Epithelial cell of proximal tubule (primary cell): ENCODE measurements at regions not wholly inside any gene's neighbourhood (a gene's known extent, or its start where the extent isn't known, plus 50 kb on each side); places are given as distances from the start of the nearest gene placed in this dataset.

Experiments used
- DNase-seq: peaks from one replicate; pipeline ENCODE4 v3.0.0-alpha.2; 2011; ENCODE audit warnings: low read depth
- H3K4me3 ChIP-seq: 2 replicates; pipeline ENCODE4 v1.5.1; 2011; ENCODE audit warnings: low read depth, mild to moderate bottlenecking, low read length
- TF ChIP-seq, protein P1 (sequence below): conservative IDR thresholded peaks from 2 replicates; pipeline ENCODE4 v1.5.1; 2012; ENCODE audit warnings: low read depth, mild to moderate bottlenecking, low read length

DNA sequence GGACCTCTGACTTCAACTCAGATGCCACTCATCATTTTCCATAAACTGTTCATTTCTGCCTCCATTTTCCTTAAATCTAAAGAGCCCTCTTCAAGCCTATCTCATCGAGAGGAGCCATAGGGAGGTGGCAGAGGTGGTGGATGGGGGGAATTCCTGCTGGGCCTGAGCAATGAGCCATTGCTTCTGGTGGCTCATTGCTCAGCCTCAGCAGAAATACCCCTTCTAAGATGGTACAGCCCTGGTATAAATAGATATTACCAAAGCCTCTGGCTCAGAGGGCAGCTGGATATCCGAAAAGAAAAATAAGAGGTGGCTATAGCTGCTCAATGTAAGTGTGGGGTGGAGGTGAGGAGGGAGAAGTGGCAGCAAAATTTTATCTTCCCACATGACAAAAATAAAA is 313.5 kb downstream of the CAAP1 start:
- TF ChIP-seq, protein P1, sequence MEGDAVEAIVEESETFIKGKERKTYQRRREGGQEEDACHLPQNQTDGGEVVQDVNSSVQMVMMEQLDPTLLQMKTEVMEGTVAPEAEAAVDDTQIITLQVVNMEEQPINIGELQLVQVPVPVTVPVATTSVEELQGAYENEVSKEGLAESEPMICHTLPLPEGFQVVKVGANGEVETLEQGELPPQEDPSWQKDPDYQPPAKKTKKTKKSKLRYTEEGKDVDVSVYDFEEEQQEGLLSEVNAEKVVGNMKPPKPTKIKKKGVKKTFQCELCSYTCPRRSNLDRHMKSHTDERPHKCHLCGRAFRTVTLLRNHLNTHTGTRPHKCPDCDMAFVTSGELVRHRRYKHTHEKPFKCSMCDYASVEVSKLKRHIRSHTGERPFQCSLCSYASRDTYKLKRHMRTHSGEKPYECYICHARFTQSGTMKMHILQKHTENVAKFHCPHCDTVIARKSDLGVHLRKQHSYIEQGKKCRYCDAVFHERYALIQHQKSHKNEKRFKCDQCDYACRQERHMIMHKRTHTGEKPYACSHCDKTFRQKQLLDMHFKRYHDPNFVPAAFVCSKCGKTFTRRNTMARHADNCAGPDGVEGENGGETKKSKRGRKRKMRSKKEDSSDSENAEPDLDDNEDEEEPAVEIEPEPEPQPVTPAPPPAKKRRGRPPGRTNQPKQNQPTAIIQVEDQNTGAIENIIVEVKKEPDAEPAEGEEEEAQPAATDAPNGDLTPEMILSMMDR: no peak
- no peak for DNase-seq
- no peak overlapping the region for H3K4me3 ChIP-seq

DNA sequence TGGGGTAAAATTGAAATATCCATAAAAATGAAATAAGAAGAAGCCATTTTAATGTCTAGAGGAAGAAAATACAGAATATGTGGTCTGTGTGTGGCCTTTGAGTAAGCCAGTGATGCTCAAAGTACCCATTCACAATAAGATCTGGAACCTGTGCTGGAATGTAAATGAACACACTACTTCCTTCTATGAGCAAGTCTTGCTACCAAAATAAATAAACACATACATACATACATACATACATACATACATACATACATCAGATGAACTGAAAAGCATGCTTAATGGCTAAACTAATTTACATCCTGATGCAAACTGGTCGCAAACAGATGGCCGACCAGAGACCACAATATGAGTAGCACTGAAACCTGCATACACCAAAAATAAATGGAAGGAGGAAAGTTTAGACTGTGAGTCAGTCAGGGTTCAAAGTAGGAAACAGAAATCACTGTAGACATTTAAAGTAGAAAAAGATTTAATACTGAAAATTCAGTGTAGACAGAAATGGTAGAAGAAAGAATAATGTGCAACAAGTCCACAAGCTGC is 317.6 kb downstream of the CAAP1 start:
- TF ChIP-seq, protein P1: no peak

DNA sequence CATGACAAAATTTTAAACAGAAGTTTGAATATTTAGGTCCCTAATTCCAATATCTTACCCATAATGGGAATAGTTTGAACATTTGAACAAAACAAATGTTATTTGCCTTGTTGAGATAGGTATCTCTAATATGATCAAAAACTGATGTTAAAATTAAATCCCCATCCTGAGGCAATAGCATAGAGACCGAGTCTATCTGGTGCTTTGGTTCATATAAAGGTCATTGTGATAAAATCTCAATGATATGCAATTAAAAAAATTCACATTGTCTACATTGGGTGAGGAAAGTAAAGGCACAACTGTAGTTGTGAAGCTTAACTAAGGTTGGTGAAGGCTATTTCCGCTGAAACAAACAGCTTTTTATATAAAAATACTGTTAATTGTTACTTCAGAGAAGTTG is 318.3 kb downstream of the CAAP1 start:
- H3K4me3 ChIP-seq: no peak overlapping the region
- DNase-seq: no peak
- TF ChIP-seq, protein P1: no peak

More for the DNA sequence above, 317.6 kb downstream of the CAAP1 start:
- H3K4me3 ChIP-seq: no peak overlapping the region
- DNase-seq: no peak

DNA sequence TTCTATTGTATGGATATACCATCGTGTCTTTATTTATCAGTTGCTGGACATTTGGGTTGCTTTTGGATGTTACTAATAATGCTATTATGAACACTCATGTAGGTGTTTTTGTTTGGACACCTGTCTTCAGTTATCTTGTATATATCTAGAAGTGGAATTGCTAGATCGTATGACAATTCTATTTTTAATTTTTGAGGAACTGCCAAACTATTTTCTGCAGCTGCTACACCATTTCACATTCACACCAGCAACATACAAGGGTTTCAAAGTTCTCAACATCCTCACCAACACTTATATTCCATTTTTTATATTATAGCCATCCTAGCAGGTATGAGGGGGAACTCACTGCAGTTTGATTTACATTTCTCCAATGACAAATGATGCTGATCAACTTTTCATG is 324.6 kb downstream of the CAAP1 start:
- no peak overlapping the region for H3K4me3 ChIP-seq
- TF ChIP-seq, protein P1: no peak
- no peak for DNase-seq

DNA sequence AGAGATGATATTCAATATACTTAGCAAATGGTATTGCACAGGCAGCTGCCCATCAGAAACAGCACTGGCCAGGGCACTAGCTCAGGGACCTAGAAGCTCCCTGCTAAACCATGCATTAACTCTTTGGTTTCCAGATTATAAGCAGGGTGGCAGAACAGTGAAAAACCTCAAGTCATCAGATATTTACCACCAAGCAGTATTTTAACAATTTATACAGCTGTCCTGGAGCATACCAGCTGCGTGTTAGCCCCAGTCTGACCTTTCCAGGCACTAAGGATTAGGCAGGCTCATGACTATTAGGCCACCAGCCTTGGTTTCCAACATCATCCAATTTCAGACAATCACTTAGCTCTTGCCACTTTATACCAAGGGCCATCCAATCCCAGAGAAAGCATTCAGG is 326.5 kb downstream of the CAAP1 start:
- H3K4me3 ChIP-seq: no peak overlapping the region
- TF ChIP-seq, protein P1: no peak
- DNase-seq: no peak

DNA sequence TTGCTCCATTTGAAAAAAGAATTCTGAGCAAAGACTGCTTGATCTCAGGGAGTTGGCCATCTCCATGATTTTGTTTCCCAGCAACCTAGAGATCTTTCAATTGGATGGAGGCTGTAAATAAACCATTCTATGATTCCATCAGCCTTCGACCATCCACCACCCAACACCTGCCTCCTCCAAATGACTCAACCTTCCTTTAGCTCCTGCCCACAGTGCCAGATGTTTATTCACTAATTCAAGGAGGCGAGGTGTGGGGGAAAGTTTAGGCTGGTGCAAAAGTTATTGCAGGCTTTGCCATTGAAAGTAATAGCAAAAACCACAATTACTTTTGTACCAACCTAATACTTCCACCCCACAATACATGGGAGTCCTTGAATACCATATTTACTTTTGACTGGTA is 327.5 kb downstream of the CAAP1 start:
- TF ChIP-seq, protein P1: no peak
- DNase-seq: no peak
- H3K4me3 ChIP-seq: no peak overlapping the region

DNA sequence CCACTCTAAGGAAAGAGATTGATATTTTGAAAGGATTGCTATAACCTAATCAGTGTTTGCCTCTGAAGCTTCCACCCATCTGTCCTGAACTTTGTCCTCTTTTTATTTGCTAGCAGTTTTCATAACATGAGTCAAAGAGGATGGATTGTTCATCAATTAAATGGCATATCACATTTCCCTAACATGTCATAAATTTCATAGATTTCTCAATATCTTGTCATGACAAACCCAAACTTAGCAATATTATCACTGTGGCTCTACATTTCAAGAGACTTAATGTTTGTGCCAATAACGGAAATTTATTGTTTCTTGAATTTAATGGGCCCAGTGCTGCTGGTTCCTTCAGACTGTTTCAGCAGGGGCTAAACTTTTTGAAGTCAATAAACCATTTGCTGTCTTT is 330.3 kb downstream of the CAAP1 start:
- TF ChIP-seq, protein P1: no peak
- DNase-seq: no peak
- no peak overlapping the region for H3K4me3 ChIP-seq
